NCI-H187 (cell line): ENCODE measurements at regions not wholly inside any gene's neighbourhood (a gene's known extent, or its start where the extent isn't known, plus 50 kb on each side); places are given as distances from the start of the nearest gene placed in this dataset.
"Not testable (repeated sequence)": the region's sequence is repeated elsewhere in the genome, so short reads cannot be mapped to it uniquely, and the experiment has no call there.

Experiments used
- DNase-seq, 2 experiments: peaks; one replicate each; lab custom pipeline; 2025; lab: John Stamatoyannopoulos, UW

- DNase-seq: no peak
These were observed 457.4 kb downstream of the SETD4 start for GRCh38 chr21:35602811-35603362.

DNA sequence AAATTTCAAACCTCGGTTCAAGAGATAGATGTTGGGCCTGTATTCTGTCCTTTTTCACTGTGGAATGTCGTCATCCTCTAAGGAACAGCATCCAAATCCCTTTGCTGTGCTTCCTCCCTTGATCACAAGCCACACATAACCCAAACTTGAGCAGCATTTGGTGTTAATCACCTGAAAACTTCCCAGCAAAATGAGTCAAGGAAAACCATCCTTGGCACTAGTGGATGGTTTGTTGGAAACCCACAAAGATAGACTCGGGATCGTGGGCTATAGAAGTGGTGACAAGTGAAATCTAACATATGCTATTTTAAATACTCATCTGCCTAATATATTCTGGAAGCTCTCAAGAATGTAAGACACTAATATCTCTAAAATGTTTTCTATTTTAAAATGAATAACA, 459.1 kb downstream of the SETD4 start:
- no peak for DNase-seq

DNA sequence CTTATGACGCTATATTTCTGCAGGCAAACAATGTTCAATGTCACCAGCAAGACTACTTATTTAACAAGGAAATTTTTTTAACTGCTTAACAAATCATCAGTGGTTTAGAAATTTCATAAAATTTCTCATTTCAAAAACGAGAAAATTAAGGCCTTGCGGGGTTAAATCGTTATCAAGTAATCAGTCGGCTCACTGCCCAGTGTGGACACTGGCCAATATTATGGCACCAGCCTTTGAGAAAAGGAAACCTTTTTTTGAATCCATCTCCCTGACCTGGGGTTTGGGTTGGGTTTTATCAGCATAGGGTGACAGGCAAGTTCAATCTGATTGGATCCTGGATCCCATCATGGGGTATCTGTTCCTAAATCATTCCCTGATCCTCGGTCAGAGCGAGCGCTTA, 461.2 kb downstream of the SETD4 start:
- no peak for DNase-seq

DNA sequence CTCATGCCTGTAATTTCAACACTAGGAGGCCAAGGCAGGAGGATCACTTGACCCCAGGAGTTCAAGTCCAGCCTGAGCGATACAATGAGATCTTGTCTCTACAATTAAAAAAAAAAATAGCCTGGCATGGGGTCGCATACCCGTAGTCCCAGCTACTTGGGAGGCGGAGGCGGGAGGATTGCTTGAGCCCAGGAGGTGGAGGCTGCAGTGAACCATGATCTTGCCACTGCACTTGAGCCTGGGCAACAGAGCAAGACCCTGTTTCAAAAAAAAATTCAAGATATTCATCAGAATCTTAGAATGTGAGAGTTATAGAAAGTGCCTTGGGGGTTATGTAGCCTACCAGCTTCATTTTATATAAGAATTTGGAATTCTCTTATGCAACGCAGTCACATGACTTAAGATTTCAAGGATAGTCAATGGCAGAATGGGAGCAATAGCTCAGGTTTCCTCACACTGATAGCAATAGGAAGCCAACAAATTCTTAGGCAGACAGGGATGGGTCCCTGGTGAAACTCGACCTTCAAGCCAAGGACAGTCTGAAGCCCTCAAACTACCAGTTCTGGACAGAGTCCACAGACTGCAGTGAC, 462.5 kb downstream of the SETD4 start:
- no peak for DNase-seq

GRCh38 chr21:35594905-35595304, 465.4 kb downstream of the SETD4 start:
- DNase-seq: no peak

DNA sequence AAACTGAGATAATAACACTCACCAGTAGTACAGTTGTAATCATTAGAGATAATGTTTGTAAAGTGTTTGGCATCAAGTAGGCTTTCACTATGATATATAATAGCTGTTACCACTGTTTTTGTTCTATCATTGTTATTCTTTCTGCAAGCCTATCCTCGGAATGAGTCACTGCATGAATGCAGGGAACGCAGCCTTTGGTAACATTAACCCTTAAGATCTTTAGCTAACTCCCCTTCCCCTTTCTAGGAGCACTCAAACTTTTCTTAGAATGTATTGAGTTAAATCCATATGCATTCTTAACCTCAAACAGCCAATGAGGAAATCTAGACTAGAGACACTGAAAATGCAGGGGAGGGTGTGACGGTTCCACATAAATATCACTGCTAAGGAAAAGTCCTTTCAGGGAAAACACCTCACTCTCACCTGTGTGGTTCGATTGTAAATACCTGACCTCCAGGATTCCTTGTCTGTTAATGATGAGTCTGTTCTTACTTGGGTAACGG, 467.3 kb downstream of the SETD4 start:
- DNase-seq: no peak

DNA sequence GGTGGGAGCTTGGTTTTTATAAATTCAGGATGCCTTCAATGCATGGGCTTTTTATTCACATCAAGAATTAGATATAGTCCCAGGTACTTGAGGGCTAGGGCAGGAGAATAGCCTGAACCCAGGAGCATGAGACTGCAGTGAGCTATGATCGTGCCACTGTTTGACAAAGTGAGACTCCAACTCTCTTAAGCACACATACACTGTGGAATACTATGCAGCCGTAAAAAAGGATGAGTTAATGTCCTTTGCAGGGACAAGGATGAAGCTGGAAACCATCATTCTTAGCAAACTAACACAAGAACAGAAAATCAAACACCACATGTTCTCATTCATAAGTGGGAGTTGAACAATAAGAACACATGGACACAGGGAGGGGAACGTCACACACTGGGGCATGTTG, 470.0 kb downstream of the SETD4 start:
- not testable (repeated sequence) for DNase-seq

GRCh38 chr21:35587841-35588380, 472.4 kb downstream of the SETD4 start:
- no peak for DNase-seq

DNA sequence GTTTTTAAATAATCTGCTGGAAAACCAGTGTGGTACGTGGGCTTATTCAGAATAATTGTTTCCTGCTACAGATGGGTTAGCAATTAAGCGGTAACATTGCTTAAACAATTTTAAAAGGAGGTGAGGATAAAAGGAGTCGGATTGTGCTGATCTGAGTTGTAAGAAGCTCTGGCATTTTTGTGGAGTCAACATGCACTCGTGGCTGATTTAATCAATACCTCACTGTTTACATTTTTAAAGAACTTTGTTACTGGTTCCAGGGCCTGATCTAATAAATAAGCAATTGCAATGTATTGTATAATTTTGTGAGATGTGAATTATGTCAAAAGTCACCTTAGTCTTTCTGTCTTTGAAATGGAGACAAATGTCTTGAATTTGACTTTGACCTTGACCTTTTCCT, 474.0 kb downstream of the SETD4 start:
- DNase-seq: no peak

- DNase-seq: no peak
These were observed 474.4 kb downstream of the SETD4 start for GRCh38 chr21:35585878-35586277.

DNA sequence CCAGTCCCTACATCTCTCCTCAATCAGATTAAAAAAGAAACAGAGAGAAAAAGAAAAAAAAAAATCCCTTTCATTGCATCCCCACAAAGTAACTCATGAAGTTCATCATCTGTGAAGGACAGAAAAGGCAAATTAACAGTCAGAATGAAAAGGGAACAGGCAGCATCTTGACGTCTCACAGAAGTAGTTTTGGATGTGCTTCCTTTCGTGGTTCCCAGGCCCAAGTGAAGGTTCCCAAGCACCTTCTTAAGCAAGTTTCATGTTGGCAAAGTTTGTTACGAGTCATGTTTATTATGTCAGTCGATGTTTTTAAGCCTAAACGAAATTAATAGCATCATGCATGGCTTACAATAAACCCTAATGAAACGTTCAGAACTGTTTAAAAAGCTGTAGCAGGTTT, 475.2 kb downstream of the SETD4 start:
- no peak for DNase-seq

GRCh38 chr21:35583566-35584216, 476.6 kb downstream of the SETD4 start:
- DNase-seq: no peak

DNA sequence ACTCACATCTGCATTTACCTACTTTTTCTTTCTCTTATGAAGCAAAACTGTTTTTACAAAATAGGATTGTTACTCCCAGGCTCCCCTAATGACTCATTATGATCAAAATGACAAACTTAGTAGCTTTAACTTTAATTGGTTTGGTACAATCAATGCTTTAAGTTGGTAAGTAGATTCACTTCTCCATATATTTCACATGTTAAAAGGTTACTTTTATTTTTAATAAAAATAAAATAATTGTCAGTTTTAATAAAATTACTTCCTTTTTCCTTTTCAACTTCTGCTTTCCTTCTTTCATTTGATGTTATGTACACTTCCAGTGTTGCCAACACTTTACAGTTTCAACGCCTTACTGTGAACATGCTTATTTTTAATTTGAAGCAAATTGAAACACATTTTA, 477.6 kb downstream of the SETD4 start:
- no peak for DNase-seq

- no peak for DNase-seq
These were observed 478.7 kb downstream of the SETD4 start for GRCh38 chr21:35581640-35582039.

DNA sequence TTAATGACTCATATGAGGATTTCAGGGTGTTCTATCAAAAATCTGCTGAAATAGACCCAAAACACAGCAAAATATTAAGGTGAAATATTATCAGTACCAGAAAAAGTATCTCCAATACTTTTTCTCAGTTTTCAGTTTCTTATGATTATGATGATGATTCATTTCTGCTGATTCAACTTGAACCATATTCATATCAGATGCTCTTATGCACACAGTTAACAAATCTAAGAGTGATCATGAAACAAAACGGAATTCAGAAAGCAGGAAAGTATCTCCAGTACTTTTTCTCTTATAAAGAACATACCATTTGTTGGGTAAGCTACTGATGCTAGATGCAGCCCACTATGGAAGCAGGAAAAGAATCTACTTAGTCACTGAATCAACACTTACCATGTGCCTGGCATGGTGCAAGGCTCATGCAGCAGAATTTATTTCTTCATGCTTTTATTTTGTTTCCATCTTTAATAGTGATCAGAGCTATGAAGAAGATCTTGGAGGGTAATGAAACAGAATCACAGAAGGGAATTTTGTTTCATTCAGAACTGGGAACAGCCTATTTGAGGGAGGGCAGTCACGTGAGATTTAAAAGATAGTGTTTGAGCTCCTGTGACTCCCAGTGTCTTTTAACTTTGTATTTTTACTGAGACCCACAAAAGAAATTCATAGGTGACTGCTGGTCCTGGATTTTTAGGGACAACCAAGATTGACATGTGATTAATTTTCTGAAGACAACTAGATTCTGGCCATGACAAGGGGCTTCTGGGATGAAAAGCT, 480.6 kb downstream of the SETD4 start:
- DNase-seq: no peak

DNA sequence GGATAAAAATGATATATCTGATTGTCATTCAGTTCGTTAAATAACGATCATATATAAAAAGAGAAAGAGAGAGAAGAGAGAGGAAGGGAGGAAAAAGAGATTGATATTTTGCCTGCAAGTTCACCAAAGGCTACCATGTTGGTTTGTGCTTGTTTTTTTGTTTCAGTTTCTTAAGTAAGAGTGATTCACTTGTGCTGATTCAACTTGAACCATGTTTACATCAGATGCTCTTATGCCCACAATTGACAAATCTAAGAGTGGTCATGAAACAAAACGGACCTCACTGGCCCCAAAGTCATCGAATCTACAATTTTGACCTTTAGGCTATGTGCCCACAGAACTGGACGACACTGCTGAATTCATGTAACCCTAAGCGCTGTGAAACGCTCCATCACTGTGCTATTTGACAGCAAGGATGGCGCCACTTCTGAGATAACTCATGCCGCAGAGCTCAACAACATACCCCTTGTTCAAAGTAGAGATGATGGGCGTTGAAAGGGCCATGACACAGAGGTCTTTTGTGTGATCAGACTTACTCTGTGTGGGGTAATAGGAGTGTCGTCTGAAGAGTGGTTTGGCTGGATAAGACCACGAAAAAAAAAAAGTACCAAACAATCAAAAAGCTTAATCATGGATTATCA, 481.4 kb downstream of the SETD4 start:
- DNase-seq: no peak

GRCh38 chr21:35578347-35578782, 482.0 kb downstream of the SETD4 start:
- DNase-seq: no peak

- no peak for DNase-seq
These were observed 484.9 kb downstream of the SETD4 start for GRCh38 chr21:35575280-35575915.

GRCh38 chr21:35573472-35574374, 486.6 kb downstream of the SETD4 start:
- no peak for DNase-seq

- no peak for DNase-seq
These were observed 488.4 kb downstream of the SETD4 start for GRCh38 chr21:35571910-35572309.
